ENCODE measurements at regions not wholly inside any gene's neighbourhood (a gene's known extent, or its start where the extent isn't known, plus 50 kb on each side); places are given as distances from the start of the nearest gene placed in this dataset.
"Not testable (repeated sequence)": the region's sequence is repeated elsewhere in the genome, so short reads cannot be mapped to it uniquely, and the experiment has no call there.

- in situ Hi-C loops (cut with MboI; ENCODE audit: low pct_unique_long_range_greater_than_20kb, low sequenced_read_pairs), result no loop called here
- DNase-seq, result no peak
Measured at GRCh38 chr11:91093141-91093540, 870.3 kb upstream of the CHORDC1 start.

- no peak for DNase-seq
- in situ Hi-C loops (cut with MboI; ENCODE audit: low pct_unique_long_range_greater_than_20kb, low sequenced_read_pairs), result no loop called here
Measured at GRCh38 chr11:91091563-91091962, 868.7 kb upstream of the CHORDC1 start.

GRCh38 chr11:91086028-91086427 lies 863.2 kb upstream of the CHORDC1 start:
- in situ Hi-C loops (cut with MboI; ENCODE audit: low pct_unique_long_range_greater_than_20kb, low sequenced_read_pairs), result no loop called here
- DNase-seq, result no peak

DNA sequence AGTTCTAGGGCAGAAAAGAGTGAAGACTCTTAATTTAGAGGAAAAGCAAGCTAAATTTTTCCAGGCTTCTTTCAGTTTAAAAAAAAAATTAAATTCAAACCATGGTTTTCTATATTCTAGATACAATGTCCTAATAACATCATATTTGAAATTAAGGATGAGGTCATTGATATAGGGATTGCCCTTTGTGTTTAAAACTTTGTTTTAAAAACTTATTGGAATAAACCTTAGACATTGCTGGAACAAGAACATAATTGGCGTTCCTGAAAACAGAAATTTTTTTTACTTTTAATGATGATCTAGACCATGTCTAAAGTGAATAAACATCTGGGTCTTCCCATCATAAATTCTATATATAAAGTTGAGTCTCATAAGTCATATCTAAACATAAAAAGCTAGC lies 859.4 kb upstream of the CHORDC1 start:
- no peak for DNase-seq
- in situ Hi-C loops (cut with MboI; ENCODE audit: low pct_unique_long_range_greater_than_20kb, low sequenced_read_pairs), result no loop called here

GRCh38 chr11:91081440-91082043 lies 858.7 kb upstream of the CHORDC1 start:
- in situ Hi-C loops (cut with MboI; ENCODE audit: low pct_unique_long_range_greater_than_20kb, low sequenced_read_pairs), result no loop called here
- DNase-seq, result no peak

GRCh38 chr11:91078221-91078620 lies 855.4 kb upstream of the CHORDC1 start:
- DNase-seq, result peak; percentile 10
- in situ Hi-C loops (cut with MboI; ENCODE audit: low pct_unique_long_range_greater_than_20kb, low sequenced_read_pairs), result no loop called here

DNA sequence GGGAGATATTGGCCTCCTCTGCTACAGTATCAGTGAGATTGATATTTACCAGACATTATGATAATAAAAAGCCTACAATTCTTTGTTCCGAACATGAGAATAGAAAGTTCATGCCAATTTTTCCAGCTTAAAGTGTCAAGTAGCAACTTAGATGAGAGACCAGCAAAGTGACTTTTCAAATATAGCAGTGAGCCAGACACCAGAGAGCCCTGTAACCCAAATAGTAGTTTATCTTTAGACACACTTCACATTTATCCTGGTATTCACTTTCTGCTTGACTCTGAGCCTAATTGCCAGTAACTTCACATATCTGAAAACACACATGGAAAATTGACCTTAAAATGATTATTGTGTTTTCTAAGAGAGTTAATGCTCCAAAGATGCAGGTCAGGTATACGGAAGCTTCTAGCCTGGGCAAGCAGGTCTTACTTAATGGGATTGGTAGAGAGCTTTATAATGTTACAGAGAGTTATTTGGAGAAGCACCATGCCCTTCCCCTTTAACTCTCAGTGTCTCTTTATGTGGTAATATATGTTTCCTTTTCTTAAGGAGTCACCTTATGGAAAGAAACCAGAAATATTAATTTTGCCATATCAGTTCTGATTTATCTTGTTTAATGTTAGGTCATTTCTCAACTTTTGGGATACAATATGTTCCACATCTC lies 852.3 kb upstream of the CHORDC1 start:
- in situ Hi-C loops (cut with MboI; ENCODE audit: low pct_unique_long_range_greater_than_20kb, low sequenced_read_pairs), result no loop called here
- no peak for DNase-seq

DNA sequence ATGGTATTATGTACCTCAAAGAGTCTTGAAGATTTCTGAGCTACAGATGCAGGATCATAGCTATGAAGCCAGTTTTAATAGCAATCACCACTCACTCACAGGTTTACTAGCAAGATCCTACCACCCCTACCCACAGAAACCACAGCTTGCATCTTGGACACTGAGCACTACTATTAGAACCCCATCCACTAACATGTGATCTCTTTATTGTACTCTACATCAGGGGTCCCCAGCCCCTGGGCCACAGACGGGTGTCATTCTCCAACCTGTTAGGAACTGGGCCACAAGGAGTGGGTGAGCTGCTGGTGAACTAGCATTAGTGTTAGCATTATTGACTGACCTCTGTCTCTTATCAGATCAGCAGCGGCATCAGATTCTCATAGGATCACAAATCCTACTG lies 844.8 kb upstream of the CHORDC1 start:
- in situ Hi-C loops (cut with MboI; ENCODE audit: low pct_unique_long_range_greater_than_20kb, low sequenced_read_pairs), result no loop called here
- no peak for DNase-seq

- in situ Hi-C loops (cut with MboI; ENCODE audit: low pct_unique_long_range_greater_than_20kb, low sequenced_read_pairs), result no loop called here
- no peak for DNase-seq
Measured at GRCh38 chr11:91066456-91067047, 843.7 kb upstream of the CHORDC1 start.

DNA sequence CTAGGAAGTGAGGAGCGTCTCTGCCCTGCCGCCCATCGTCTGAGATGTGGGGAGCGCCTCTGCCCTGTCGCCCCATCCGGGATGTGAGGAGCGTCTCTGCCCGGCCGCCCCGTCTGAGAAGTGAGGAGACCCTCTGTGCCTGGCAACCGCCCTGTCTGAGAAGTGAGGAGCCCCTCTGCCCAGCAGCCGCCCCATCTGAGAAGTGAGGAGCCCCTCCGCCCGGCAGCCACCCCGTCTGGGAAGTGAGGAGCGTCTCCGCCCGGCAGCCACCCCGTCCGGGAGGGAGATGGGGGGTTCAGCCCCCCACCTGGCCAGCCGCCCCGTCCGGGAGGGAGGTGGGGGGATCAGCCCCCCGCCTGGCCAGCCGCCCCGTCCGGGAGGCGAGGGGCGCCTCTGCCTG lies 840.5 kb upstream of the CHORDC1 start:
- DNase-seq; in situ Hi-C loops (cut with MboI; ENCODE audit: low pct_unique_long_range_greater_than_20kb, low sequenced_read_pairs): not testable (repeated sequence)

DNA sequence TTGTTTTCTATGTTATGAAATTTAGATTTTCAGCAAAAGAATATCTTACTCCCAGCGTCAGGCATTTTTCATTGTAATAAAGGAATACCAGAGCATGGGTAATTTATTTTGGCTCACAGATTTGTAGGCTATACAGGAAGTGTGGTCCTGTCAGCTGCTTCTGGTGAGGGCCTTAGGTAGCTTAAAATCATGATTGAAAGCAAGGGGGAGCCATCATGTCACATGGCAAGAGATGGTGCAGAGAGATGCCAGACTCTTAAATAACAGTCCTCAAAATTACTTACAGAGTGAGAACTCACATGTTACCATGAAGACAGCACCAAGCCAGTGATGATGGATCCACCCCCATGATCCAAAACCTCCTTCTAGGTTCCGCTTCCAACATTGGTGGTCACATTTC lies 825.0 kb upstream of the CHORDC1 start:
- DNase-seq, result no peak
- in situ Hi-C loops (cut with MboI; ENCODE audit: low pct_unique_long_range_greater_than_20kb, low sequenced_read_pairs), result no loop called here

DNA sequence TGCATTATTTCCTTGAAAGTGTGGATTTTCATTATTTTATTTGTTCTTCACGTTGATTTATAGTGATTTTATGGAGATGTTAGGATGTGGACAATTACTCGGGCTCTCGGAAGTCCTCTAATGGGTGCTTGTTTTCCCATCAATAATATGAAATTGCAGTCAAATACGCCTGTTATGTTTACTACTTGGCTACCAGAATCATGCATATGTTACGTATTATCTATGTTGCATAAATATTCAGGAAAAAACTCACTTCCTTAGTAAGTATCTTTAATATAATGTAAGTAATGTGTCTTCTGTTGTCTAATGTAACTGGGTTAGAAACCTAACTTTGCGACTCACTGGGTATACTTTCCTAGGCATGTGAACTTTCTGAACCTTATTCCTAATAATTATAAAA lies 823.4 kb upstream of the CHORDC1 start:
- in situ Hi-C loops (cut with MboI; ENCODE audit: low pct_unique_long_range_greater_than_20kb, low sequenced_read_pairs), result no loop called here
- DNase-seq, result no peak

GRCh38 chr11:91041626-91042025 lies 818.8 kb upstream of the CHORDC1 start:
- in situ Hi-C loops (cut with MboI; ENCODE audit: low pct_unique_long_range_greater_than_20kb, low sequenced_read_pairs), result no loop called here

DNA sequence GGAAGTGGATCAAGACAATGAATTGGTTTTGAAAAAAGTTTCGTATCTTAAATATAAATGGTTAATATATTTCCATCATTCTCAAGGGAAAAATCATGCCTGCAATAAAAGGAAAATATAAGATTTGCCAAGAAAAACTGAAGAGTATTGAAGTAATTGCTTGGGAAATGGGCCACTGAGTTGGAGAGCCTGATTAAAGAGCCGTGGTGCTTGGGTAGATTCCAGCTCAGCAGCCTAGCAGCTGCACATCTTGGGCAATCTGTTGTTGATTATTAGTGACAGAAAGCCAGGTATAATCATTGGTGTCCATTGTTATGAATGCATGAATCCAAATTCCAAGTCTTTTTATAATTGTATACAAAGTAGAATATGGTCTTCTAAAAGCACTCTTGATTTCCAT lies 800.9 kb upstream of the CHORDC1 start:
- in situ Hi-C loops (cut with MboI; ENCODE audit: low pct_unique_long_range_greater_than_20kb, low sequenced_read_pairs), result no loop called here
- DNase-seq, result no peak

More at GRCh38 chr11:91041626-91042025, 818.8 kb upstream of the CHORDC1 start:
- no peak for DNase-seq

DNA sequence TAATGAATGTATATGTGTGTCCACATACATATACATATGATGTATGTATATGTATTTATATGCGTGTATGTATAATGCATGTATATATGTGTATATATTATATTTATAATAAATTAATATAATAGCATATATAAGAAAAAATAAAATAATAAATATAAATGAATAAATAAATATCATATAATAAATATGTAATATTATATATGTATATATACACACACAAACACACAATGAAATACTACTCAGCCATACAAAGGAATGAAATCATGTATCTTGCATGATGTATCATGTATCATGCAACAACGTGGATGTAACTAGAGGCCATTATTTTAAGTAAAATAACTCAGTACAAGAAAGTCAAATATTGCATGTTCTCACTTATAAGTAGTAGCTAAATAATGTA lies 788.7 kb upstream of the CHORDC1 start:
- in situ Hi-C loops (cut with MboI; ENCODE audit: low pct_unique_long_range_greater_than_20kb, low sequenced_read_pairs), result no loop called here
- no peak for DNase-seq

DNA sequence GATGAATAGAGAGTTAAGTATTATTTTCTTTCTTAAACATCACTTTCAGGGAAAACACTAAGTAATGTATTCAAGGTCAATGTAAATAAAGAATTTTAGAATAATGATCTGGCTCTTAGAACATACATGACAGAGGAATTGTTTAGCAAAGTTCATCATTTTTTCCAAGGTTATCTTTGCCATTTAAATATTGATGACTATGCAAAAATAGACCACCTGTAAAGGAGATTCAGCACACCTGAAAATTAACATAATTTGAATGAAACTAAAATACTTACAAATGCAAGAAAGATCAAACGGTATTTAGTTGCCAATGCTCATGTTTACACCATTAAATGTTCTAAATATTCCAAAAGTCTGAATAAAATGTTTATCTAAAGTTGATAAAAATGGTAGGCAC lies 782.6 kb upstream of the CHORDC1 start:
- DNase-seq, result no peak
- in situ Hi-C loops (cut with MboI; ENCODE audit: low pct_unique_long_range_greater_than_20kb, low sequenced_read_pairs), result no loop called here

- no peak for DNase-seq
- in situ Hi-C loops (cut with MboI; ENCODE audit: low pct_unique_long_range_greater_than_20kb, low sequenced_read_pairs), result no loop called here
Measured at GRCh38 chr11:90997241-90997640, 774.4 kb upstream of the CHORDC1 start.

GRCh38 chr11:90972159-90972558 lies 749.3 kb upstream of the CHORDC1 start:
- in situ Hi-C loops (cut with MboI; ENCODE audit: low pct_unique_long_range_greater_than_20kb, low sequenced_read_pairs); DNase-seq: not testable (repeated sequence)

- no peak for DNase-seq
- in situ Hi-C loops (cut with MboI; ENCODE audit: low pct_unique_long_range_greater_than_20kb, low sequenced_read_pairs), result no loop called here
Measured at GRCh38 chr11:90947930-90948329, 725.1 kb upstream of the CHORDC1 start.

DNA sequence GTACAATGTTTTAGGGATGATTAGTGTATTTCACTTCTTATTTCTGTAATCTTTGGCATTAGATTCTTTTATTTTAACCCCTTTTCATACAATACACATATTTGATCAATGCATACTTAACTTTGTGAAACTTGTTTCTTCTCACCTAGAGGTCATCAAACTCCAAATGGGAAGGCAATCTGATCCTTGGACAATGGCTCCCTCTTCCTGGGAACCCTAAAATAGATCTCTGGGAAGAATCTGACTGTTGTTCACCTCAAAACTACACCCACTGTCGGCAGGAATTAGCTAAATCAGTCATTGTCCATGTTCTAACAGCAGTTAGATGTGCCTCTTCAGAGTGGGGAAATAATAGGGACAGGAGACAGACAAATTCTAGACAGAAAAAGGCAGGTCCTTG lies 707.4 kb upstream of the CHORDC1 start:
- in situ Hi-C loops (cut with MboI; ENCODE audit: low pct_unique_long_range_greater_than_20kb, low sequenced_read_pairs), result no loop called here
- no peak for DNase-seq

DNA sequence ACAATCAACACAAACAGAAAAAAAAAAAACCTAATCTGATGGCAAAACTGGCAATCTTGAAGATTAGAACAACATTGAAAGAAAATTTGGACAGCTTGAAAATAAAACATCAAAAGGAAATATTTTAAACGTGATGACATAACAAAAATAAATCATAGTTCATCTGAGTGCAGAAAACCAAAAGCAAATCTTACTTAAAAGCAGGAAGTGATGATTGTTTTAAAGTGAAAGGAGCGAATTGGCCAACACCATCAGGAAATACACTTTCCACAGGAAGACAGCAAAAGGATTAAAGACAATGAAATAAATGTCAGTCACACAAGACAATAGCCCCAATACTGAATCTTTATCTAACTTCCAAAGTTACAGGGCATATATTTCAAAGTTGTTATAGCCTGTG lies 696.5 kb upstream of the CHORDC1 start:
- DNase-seq, result no peak
- in situ Hi-C loops (cut with MboI; ENCODE audit: low pct_unique_long_range_greater_than_20kb, low sequenced_read_pairs), result no loop called here
